ENCODE measurements at regions not wholly inside any gene's neighbourhood (a gene's known extent, or its start where the extent isn't known, plus 50 kb on each side); places are given as distances from the start of the nearest gene placed in this dataset.
"Not testable (repeated sequence)": the region's sequence is repeated elsewhere in the genome, so short reads cannot be mapped to it uniquely, and the experiment has no call there.

GRCh38 chr4:1566838-1567518, 117.1 kb downstream of the FAM53A start:
- peaks cover 4% of the 10 kb centered on the region for H3K27me3 Mint-ChIP-seq (ENCODE audit: unreplicated experiment)
- no peak overlapping the region for H3K4me3 Mint-ChIP-seq (ENCODE audit: unreplicated experiment)
- no peaks in the 10 kb centered on the region for H3K9me3 Mint-ChIP-seq (ENCODE audit: unreplicated experiment)
- H3K36me3 Mint-ChIP-seq (ENCODE audit: unreplicated experiment) = no peaks in the 10 kb centered on the region
- no peak for TF ChIP-seq CTCF (IDR thresholded peaks at IDR 0.05; ENCODE audit: partially characterized antibody, unreplicated experiment)
- peaks cover 2% of the 10 kb centered on the region for H3K4me1 Mint-ChIP-seq (ENCODE audit: low read depth, unreplicated experiment)
- H3K27ac Mint-ChIP-seq (ENCODE audit: unreplicated experiment) = no peak overlapping the region
- DNase-seq = peak; percentile 17

- H3K4me1 Mint-ChIP-seq (ENCODE audit: low read depth, unreplicated experiment); H3K4me3 Mint-ChIP-seq (ENCODE audit: unreplicated experiment); H3K27ac Mint-ChIP-seq (ENCODE audit: unreplicated experiment); H3K27me3 Mint-ChIP-seq (ENCODE audit: unreplicated experiment); H3K36me3 Mint-ChIP-seq (ENCODE audit: unreplicated experiment); H3K9me3 Mint-ChIP-seq (ENCODE audit: unreplicated experiment): not testable (repeated sequence)
- DNase-seq = peak; percentile 15
These were observed 117.7 kb downstream of the FAM53A start for GRCh38 chr4:1566301-1566837.

- no peak for TF ChIP-seq CTCF (IDR thresholded peaks at IDR 0.05; ENCODE audit: partially characterized antibody, unreplicated experiment)
- no peak overlapping the region for H3K27ac Mint-ChIP-seq (ENCODE audit: unreplicated experiment)
- H3K9me3 Mint-ChIP-seq (ENCODE audit: unreplicated experiment) = no peaks in the 10 kb centered on the region
- DNase-seq = peak; percentile 11
- peaks cover 2% of the 10 kb centered on the region for H3K4me1 Mint-ChIP-seq (ENCODE audit: low read depth, unreplicated experiment)
- H3K4me3 Mint-ChIP-seq (ENCODE audit: unreplicated experiment) = no peak overlapping the region
- no peaks in the 10 kb centered on the region for H3K36me3 Mint-ChIP-seq (ENCODE audit: unreplicated experiment)
- peaks cover 4% of the 10 kb centered on the region for H3K27me3 Mint-ChIP-seq (ENCODE audit: unreplicated experiment)
These were observed 118.4 kb downstream of the FAM53A start for GRCh38 chr4:1565598-1566295.

- H3K4me3 Mint-ChIP-seq (ENCODE audit: unreplicated experiment) = no peak overlapping the region
- no peak overlapping the region for H3K27ac Mint-ChIP-seq (ENCODE audit: unreplicated experiment)
- H3K36me3 Mint-ChIP-seq (ENCODE audit: unreplicated experiment) = no peaks in the 10 kb centered on the region
- peaks cover 2% of the 10 kb centered on the region for H3K9me3 Mint-ChIP-seq (ENCODE audit: unreplicated experiment)
- peaks cover 1% of the 10 kb centered on the region for H3K4me1 Mint-ChIP-seq (ENCODE audit: low read depth, unreplicated experiment)
- no peak for TF ChIP-seq CTCF (IDR thresholded peaks at IDR 0.05; ENCODE audit: partially characterized antibody, unreplicated experiment)
- peaks cover 3% of the 10 kb centered on the region for H3K27me3 Mint-ChIP-seq (ENCODE audit: unreplicated experiment)
- peak; percentile 27 for DNase-seq
These were observed 119.4 kb downstream of the FAM53A start for GRCh38 chr4:1564535-1565375.

GRCh38 chr4:1563768-1564485, 120.2 kb downstream of the FAM53A start:
- peaks cover 3% of the 10 kb centered on the region for H3K27me3 Mint-ChIP-seq (ENCODE audit: unreplicated experiment)
- TF ChIP-seq CTCF (IDR thresholded peaks at IDR 0.05; ENCODE audit: partially characterized antibody, unreplicated experiment) = no peak
- DNase-seq = peak; percentile 14
- no peaks in the 10 kb centered on the region for H3K36me3 Mint-ChIP-seq (ENCODE audit: unreplicated experiment)
- H3K9me3 Mint-ChIP-seq (ENCODE audit: unreplicated experiment) = peaks cover 4% of the 10 kb centered on the region
- H3K4me1 Mint-ChIP-seq (ENCODE audit: low read depth, unreplicated experiment) = no peaks in the 10 kb centered on the region
- no peak overlapping the region for H3K27ac Mint-ChIP-seq (ENCODE audit: unreplicated experiment)
- H3K4me3 Mint-ChIP-seq (ENCODE audit: unreplicated experiment) = no peak overlapping the region
